Adrenal gland (tissue), 9 donors: ENCODE measurements at regions not wholly inside any gene's neighbourhood (a gene's known extent, or its start where the extent isn't known, plus 50 kb on each side); places are given as distances from the start of the nearest gene placed in this dataset.

Experiments
- DNase-seq, 7 donors: peaks; one replicate each; pipeline ENCODE4 v3.0.0-alpha.2; 2019 to 2020
- H3K27ac ChIP-seq, 5 donors: fragments of 200-600 bp; sonication (generic) in 4 of 5; 1 replicate in 3 of 5; 2 replicates in 2 of 5; pipeline versions ENCODE4 v1.5.1 to v1.8.0; 2016 to 2020; ENCODE audit warnings: mild to moderate bottlenecking in 1 of 5
- H3K27me3 ChIP-seq: fragments of 200-600 bp; 2 replicates; pipeline ENCODE4 v1.8.0; 2021
- H3K36me3 ChIP-seq, 2 donors: fragments of 200-600 bp; replicated peaks in 1 of 2; 1 replicate in 1 of 2; 2 replicates in 1 of 2; pipeline versions ENCODE4 v1.5.1 to v1.8.0; 2018 to 2022
- H3K4me1 ChIP-seq, 2 donors: fragments of 200-600 bp; replicated peaks in 1 of 2; 1 replicate in 1 of 2; 2 replicates in 1 of 2; pipeline versions ENCODE4 v1.5.1 to v1.8.0; 2018 to 2021
- H3K4me3 ChIP-seq, 4 donors: fragments of 200-600 bp; sonication (generic) in 3 of 4; one replicate each; pipeline ENCODE4 v1.5.1; 2016 to 2018
- H3K9me3 ChIP-seq, 3 donors: fragments of 200-600 bp; sonication (generic) in 1 of 3; replicated peaks in 1 of 3; 1 replicate in 2 of 3; 2 replicates in 1 of 3; pipeline versions ENCODE4 v1.5.1 to v1.8.0; 2016 to 2021
- POLR2A ChIP-seq, 2 donors: fragments of 450-650 bp; IDR thresholded peaks; one replicate each; pipeline ENCODE4 v1.6.1; 2017; ENCODE audit warnings: antibody characterized with exemption in 2 of 2, mild to moderate bottlenecking in 2 of 2, moderate library complexity in 1 of 2
- WGBS, 4 donors: extraction: QIAGEN DNeasy Blood & Tissue Kit in 2 of 4; methylation state at CpG; one replicate each; pipeline versions ENCODE4 v1.1.5 to v1.1.7; 2013 to 2017; 5-methylcytosine and 5-hydroxymethylcytosine counted together
- intact Hi-C, 2 donors: fragments of 100-400 bp; cut with DNase I; formaldehyde crosslinking; loops; one replicate each; pipeline versions ENCODE4 v1.14.1 to v1.15.0; 2022 to 2023
- TF ChIP-seq, protein P1 (sequence below), 6 experiments: fragments of 450-650 bp in 4 of 6; fragments of 200-600 bp in 2 of 6; sonication (generic) in 1 of 6; IDR thresholded peaks; 1 replicate in 5 of 6; 2 replicates in 1 of 6; pipeline versions ENCODE4 v1.5.1 to v1.8.0; 2016 to 2021; ENCODE audit warnings: antibody characterized with exemption in 6 of 6, mild to moderate bottlenecking in 2 of 6, moderate library complexity in 1 of 6
- donor health status: healthy with polysubstance abuse.
- donor health status: Bipolar disorder and iron deficiency.
- donor health status: DM: yes; HTN: yes; CAD: no.
- donor health status: DM: no; HTN: no; CAD: no.
- donor health status: DM: no; HTN: no; CAD: no.

- Histone ChIP-seq H3K4me1 (no peaks in the 10 kb centered on the region), H3K4me3 (no peak overlapping the region), H3K27me3 (no peaks in the 10 kb centered on the region), H3K9me3 (no peaks in the 10 kb centered on the region), H3K27ac (no peak overlapping the region), H3K36me3 (no peaks in the 10 kb centered on the region)
- no peak for DNase-seq
- 60 to 68% (median 62%) methylated on average over 13 of the region's 13 CpGs for WGBS, 4 donors
- TF ChIP-seq POLR2A (IDR thresholded peaks at IDR 0.05): no peak
- TF ChIP-seq, protein P1, sequence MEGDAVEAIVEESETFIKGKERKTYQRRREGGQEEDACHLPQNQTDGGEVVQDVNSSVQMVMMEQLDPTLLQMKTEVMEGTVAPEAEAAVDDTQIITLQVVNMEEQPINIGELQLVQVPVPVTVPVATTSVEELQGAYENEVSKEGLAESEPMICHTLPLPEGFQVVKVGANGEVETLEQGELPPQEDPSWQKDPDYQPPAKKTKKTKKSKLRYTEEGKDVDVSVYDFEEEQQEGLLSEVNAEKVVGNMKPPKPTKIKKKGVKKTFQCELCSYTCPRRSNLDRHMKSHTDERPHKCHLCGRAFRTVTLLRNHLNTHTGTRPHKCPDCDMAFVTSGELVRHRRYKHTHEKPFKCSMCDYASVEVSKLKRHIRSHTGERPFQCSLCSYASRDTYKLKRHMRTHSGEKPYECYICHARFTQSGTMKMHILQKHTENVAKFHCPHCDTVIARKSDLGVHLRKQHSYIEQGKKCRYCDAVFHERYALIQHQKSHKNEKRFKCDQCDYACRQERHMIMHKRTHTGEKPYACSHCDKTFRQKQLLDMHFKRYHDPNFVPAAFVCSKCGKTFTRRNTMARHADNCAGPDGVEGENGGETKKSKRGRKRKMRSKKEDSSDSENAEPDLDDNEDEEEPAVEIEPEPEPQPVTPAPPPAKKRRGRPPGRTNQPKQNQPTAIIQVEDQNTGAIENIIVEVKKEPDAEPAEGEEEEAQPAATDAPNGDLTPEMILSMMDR (IDR thresholded peaks at IDR 0.05): no peak
- intact Hi-C loops: no loop called here
Observed at GRCh38 chr17:14621826-14622614, 321.1 kb downstream of the HS3ST3B1 start.

DNA sequence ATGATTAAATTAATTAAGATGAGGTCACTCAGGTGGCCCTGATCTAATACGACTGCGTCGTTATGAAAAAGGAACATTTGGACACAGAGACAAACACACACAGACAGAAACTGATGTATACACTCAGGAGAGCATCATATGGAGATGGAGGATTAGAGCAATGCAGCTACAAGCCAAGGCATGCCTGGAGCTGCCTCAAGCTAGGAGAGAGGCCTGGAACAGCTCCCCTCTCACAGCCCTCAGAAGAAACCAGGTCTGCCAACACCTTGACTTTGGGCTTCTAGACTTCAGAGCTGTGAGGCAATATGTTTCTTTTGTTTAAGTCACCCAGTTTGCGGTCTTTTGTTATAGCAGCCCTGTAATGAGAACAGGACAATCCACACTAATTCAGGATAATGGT, 318.9 kb downstream of the HS3ST3B1 start:
- H3K4me3 ChIP-seq: no peak overlapping the region
- intact Hi-C loops: no loop called here
- no peaks in the 10 kb centered on the region for H3K36me3 ChIP-seq
- WGBS, 4 donors: 70 to 95% (median 84%) methylated on average over 4 of the region's 4 CpGs
- H3K9me3 ChIP-seq: no peaks in the 10 kb centered on the region
- DNase-seq: no peak
- no peaks in the 10 kb centered on the region for H3K27me3 ChIP-seq
- TF ChIP-seq, protein P1 (IDR thresholded peaks at IDR 0.05): no peak
- no peak for TF ChIP-seq POLR2A (IDR thresholded peaks at IDR 0.05)
- no peaks in the 10 kb centered on the region for H3K4me1 ChIP-seq
- H3K27ac ChIP-seq: no peak overlapping the region

DNA sequence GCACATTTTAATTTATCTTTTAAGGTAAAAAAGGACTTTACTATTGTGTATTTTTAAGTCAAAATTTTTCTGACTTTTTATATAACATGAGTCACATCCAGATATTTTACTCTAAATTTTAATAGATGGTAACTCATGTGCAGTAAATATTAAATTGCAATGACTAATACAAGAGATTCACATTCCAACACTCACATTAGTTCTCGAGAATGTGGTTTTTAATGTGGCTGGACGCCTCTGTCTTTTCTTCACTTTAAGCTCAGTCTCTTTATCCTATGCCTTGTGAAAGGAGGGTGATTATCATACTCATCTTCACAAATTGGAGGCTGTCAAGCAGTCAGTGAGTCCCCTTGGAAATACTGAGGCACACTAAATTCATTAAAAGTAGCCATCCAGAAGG, 315.6 kb downstream of the HS3ST3B1 start:
- Histone ChIP-seq H3K4me3 (no peak overlapping the region), H3K27ac (no peak overlapping the region), H3K9me3 (no peaks in the 10 kb centered on the region), H3K27me3 (no peaks in the 10 kb centered on the region), H3K4me1 (no peaks in the 10 kb centered on the region), H3K36me3 (no peaks in the 10 kb centered on the region)
- TF ChIP-seq, protein P1 (IDR thresholded peaks at IDR 0.05): no peak
- no peak for TF ChIP-seq POLR2A (IDR thresholded peaks at IDR 0.05)
- intact Hi-C loops: no loop called here
- DNase-seq: no peak
- 72 to 82% (median 76%) methylated on average over 2 of the region's 2 CpGs for WGBS, 4 donors

- no peaks in the 10 kb centered on the region for H3K9me3 ChIP-seq
- intact Hi-C loops: no loop called here
- H3K4me1 ChIP-seq: no peaks in the 10 kb centered on the region
- H3K4me3 ChIP-seq: no peak overlapping the region
- WGBS, 4 donors: 62 to 67% (median 65%) methylated on average over 5 of the region's 5 CpGs
- no peak for TF ChIP-seq POLR2A (IDR thresholded peaks at IDR 0.05)
- TF ChIP-seq, protein P1 (IDR thresholded peaks at IDR 0.05): no peak
- no peaks in the 10 kb centered on the region for H3K27me3 ChIP-seq
- peak overlapping the region in 1 of 5 donors; percentile 3 for H3K27ac ChIP-seq
- no peaks in the 10 kb centered on the region for H3K36me3 ChIP-seq
- DNase-seq: peak; percentile 25 to 69 (median 50)
Observed at GRCh38 chr17:14605267-14605599, 304.4 kb downstream of the HS3ST3B1 start.
